Osteocyte (in vitro differentiated cells): ENCODE measurements at regions not wholly inside any gene's neighbourhood (a gene's known extent, or its start where the extent isn't known, plus 50 kb on each side); places are given as distances from the start of the nearest gene placed in this dataset.

ENCODE experiments used
- DNase-seq: peaks from one replicate; pipeline ENCODE4 v3.0.0; 2021; ENCODE audit warnings: mixed read lengths; ENCODE audit not compliant: unreplicated experiment; ENCODE audit errors: extremely low spot score
- H3K27ac Mint-ChIP-seq: one replicate; pipeline ENCODE4 v1.8.0; 2021; ENCODE audit warnings: mild to moderate bottlenecking, mixed read lengths; ENCODE audit not compliant: unreplicated experiment
- H3K27me3 Mint-ChIP-seq: one replicate; pipeline ENCODE4 v1.8.0; 2021; ENCODE audit warnings: mixed read lengths; ENCODE audit not compliant: unreplicated experiment
- H3K36me3 Mint-ChIP-seq: one replicate; pipeline ENCODE4 v1.8.0; 2021; ENCODE audit warnings: mixed read lengths; ENCODE audit not compliant: unreplicated experiment
- H3K4me1 Mint-ChIP-seq: one replicate; pipeline ENCODE4 v1.8.0; 2021; ENCODE audit warnings: mixed read lengths; ENCODE audit not compliant: unreplicated experiment
- H3K4me3 Mint-ChIP-seq: one replicate; pipeline ENCODE4 v1.8.0; 2021; ENCODE audit warnings: mild to moderate bottlenecking, moderate library complexity, mixed read lengths; ENCODE audit not compliant: unreplicated experiment
- H3K9me3 Mint-ChIP-seq: one replicate; pipeline ENCODE4 v1.8.0; 2021; ENCODE audit warnings: mixed read lengths; ENCODE audit not compliant: unreplicated experiment
- TF ChIP-seq, protein P1 (sequence below): fragments of 200-600 bp; sonication (generic); IDR thresholded peaks from 2 replicates; pipeline ENCODE4 v1.5.0; 2021; ENCODE audit warnings: antibody characterized with exemption, mild to moderate bottlenecking, moderate library complexity

DNA sequence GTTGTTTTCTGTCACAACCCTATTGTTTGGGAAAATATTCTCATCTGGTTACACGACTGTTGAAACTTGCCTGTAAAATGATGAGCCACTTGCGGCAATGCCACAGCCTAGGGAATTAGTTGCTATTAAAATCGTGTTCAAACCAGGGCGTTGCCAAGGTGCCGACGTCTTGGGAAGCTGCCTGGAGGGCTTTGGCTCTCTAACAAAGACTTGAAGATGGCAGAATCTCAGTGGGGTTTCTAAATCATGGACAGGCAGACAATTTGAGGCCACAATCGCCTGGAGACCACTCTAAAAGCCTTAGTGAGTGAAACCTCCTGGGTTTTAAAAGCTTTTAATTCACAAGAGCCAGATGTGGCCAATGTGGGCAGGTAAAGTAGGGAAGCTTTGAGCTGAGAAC lies 117.2 kb upstream of the BMAL1 start:
- Mint-ChIP-seq H3K36me3 (no peaks in the 10 kb centered on the region), H3K27me3 (peaks cover 59% of the 10 kb centered on the region), H3K4me3 (no peak overlapping the region), H3K27ac (no peak overlapping the region), H3K4me1 (no peaks in the 10 kb centered on the region), H3K9me3 (peaks cover 13% of the 10 kb centered on the region)
- TF ChIP-seq, protein P1, sequence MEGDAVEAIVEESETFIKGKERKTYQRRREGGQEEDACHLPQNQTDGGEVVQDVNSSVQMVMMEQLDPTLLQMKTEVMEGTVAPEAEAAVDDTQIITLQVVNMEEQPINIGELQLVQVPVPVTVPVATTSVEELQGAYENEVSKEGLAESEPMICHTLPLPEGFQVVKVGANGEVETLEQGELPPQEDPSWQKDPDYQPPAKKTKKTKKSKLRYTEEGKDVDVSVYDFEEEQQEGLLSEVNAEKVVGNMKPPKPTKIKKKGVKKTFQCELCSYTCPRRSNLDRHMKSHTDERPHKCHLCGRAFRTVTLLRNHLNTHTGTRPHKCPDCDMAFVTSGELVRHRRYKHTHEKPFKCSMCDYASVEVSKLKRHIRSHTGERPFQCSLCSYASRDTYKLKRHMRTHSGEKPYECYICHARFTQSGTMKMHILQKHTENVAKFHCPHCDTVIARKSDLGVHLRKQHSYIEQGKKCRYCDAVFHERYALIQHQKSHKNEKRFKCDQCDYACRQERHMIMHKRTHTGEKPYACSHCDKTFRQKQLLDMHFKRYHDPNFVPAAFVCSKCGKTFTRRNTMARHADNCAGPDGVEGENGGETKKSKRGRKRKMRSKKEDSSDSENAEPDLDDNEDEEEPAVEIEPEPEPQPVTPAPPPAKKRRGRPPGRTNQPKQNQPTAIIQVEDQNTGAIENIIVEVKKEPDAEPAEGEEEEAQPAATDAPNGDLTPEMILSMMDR: no peak
- DNase-seq: no peak

DNA sequence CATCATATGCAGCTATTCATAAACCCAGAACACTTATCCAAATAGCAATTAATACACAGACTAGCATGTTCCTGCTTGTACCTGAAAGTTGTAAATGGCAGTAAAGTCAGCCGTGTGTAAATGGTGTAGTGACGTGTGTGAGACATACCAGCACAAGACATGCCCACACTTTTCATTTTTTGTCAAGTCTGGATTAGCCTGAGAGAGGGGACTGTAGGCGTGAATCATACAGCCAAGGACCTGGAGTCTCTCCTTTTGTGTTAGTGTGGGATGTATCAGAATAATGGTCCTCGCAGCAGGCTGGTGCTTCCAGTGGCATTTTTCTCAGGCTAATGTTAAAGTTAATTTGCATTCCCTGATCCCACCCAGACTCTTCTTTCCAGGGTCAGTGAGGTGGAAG lies 116.8 kb upstream of the BMAL1 start:
- Mint-ChIP-seq H3K27ac (no peak overlapping the region), H3K36me3 (no peaks in the 10 kb centered on the region), H3K27me3 (peaks cover 57% of the 10 kb centered on the region), H3K4me1 (no peaks in the 10 kb centered on the region), H3K4me3 (no peak overlapping the region), H3K9me3 (peaks cover 8% of the 10 kb centered on the region)
- no peak for DNase-seq
- TF ChIP-seq, protein P1: no peak

DNA sequence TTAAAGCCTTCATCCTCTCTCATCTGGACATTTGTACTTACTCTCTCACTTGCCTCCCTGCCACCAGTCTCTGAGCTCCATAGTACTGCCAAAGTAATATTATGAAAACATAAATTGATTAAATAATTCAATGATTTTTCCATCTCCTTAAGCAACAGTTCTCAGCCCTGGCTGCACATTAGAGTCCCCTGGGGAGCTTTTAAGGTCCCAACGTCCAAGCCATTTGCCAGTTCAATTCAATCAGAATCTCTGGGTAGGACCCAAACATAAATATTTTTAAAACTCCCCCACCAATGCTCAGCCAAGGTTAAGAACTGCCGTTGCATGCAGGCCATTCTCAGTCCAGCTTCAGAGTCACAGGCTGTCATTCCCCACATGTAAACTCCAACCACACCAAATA lies 114.4 kb upstream of the BMAL1 start:
- DNase-seq: no peak
- no peaks in the 10 kb centered on the region for H3K36me3 Mint-ChIP-seq
- no peak overlapping the region for H3K27ac Mint-ChIP-seq
- H3K4me3 Mint-ChIP-seq: no peak overlapping the region
- peaks cover 61% of the 10 kb centered on the region for H3K27me3 Mint-ChIP-seq
- H3K9me3 Mint-ChIP-seq: no peaks in the 10 kb centered on the region
- TF ChIP-seq, protein P1: no peak
- no peaks in the 10 kb centered on the region for H3K4me1 Mint-ChIP-seq

DNA sequence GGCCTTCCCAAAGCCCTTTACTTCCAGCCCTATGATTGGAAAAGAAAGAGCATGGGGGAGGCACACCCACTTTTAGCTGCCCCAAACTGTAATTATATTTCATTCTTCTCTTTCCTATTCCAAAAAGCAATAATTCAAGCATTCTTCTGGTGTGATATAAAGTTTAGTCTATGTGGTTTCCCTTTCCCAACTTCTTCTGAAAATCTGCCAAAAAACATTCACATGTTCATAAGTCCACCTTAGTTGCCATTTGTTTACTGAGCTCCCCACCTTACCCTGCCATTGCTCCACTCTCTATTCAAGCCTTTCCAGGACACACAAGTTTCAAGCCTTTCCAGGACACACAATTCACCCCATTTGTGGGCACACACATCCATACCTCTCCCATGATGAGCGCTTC lies 111.6 kb upstream of the BMAL1 start:
- Mint-ChIP-seq H3K4me3 (no peak overlapping the region), H3K36me3 (no peaks in the 10 kb centered on the region), H3K27ac (no peak overlapping the region), H3K4me1 (peaks cover 7% of the 10 kb centered on the region), H3K27me3 (peaks cover 40% of the 10 kb centered on the region), H3K9me3 (no peaks in the 10 kb centered on the region)
- no peak for DNase-seq
- TF ChIP-seq, protein P1: no peak

DNA sequence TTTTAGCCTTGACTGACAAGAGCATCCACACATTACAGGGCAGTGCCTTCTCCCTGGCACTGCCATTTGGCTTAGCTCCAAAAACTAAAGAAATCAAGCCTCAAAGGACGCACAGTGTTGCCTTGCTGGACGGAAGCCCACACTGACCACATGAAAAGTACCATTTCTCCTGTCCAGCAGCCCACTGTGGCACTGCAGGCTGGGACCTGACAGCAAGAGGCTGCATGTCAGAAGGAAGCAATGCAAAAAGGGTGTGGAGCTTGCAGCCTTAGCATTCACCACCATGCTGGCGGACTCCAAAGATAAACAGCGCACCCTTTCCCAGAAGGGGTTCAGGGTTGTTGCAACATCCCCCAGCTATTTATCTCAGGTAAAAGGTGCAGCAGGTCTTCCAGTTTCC lies 109.3 kb upstream of the BMAL1 start:
- DNase-seq: no peak
- Mint-ChIP-seq H3K27ac (no peak overlapping the region), H3K9me3 (no peaks in the 10 kb centered on the region), H3K36me3 (no peaks in the 10 kb centered on the region), H3K4me1 (peaks cover 7% of the 10 kb centered on the region), H3K27me3 (peaks cover 31% of the 10 kb centered on the region), H3K4me3 (no peak overlapping the region)
- TF ChIP-seq, protein P1: no peak
